Keratinocyte (primary cell): ENCODE measurements at regions not wholly inside any gene's neighbourhood (a gene's known extent, or its start where the extent isn't known, plus 50 kb on each side); places are given as distances from the start of the nearest gene placed in this dataset.

Source experiments
- DNase-seq: peaks from one replicate; pipeline ENCODE4 v3.0.0-alpha.2; 2011; ENCODE audit warnings: low read depth, missing footprints, low spot score
- FAIRE-seq: peaks from 2 replicates; lab custom pipeline; 2011; peaks lifted over from hg19 to GRCh38; lab: Jason Lieb, UNC
- H2AFZ ChIP-seq: 2 replicates; pipeline ENCODE4 v1.6.0; 2012; ENCODE audit warnings: low read length, control low read depth, inconsistent platforms; ENCODE audit not compliant: control insufficient read depth
- H3K27ac ChIP-seq: 2 replicates; pipeline ENCODE4 v1.5.1; 2011; ENCODE audit warnings: low read length; ENCODE audit not compliant: control insufficient read depth, insufficient read depth
- H3K27me3 ChIP-seq: 3 replicates; pipeline ENCODE4 v1.6.0; 2011; ENCODE audit warnings: low read length; ENCODE audit not compliant: control insufficient read depth, insufficient read depth; ENCODE audit errors: extremely low read depth
- H3K36me3 ChIP-seq, 2 experiments: 2 replicates in 1 of 2; 3 replicates in 1 of 2; pipeline ENCODE4 v1.5.1; 2011; ENCODE audit warnings: low read length in 2 of 2, mild to moderate bottlenecking in 1 of 2; ENCODE audit not compliant: control insufficient read depth in 2 of 2, insufficient read depth in 2 of 2; ENCODE audit errors: extremely low read depth in 1 of 2
- H3K4me1 ChIP-seq: 3 replicates; pipeline ENCODE4 v1.5.1; 2011; ENCODE audit warnings: low read length; ENCODE audit not compliant: control insufficient read depth, insufficient read depth; ENCODE audit errors: extremely low read depth
- H3K4me2 ChIP-seq: 3 replicates; pipeline ENCODE4 v1.6.0; 2011; ENCODE audit warnings: low read depth, low read length; ENCODE audit not compliant: control insufficient read depth, insufficient read depth; ENCODE audit errors: extremely low read depth
- H3K4me3 ChIP-seq, 3 experiments: fragments of 200-600 bp in 1 of 3; sonication (generic) in 1 of 3; 2 replicates in 2 of 3; 3 replicates in 1 of 3; pipeline ENCODE4 v1.5.1; 2011 to 2016; ENCODE audit warnings: low read length in 3 of 3, mild to moderate bottlenecking in 3 of 3, control low read depth in 2 of 3, inconsistent platforms in 1 of 3, low read depth in 1 of 3, mixed read lengths in 1 of 3, mixed run types in 1 of 3, moderate library complexity in 1 of 3; ENCODE audit not compliant: control insufficient read depth in 2 of 3, insufficient read depth in 2 of 3; ENCODE audit errors: extremely low read depth in 1 of 3
- H3K79me2 ChIP-seq: 2 replicates; pipeline ENCODE4 v1.6.0; 2012; ENCODE audit warnings: low read length; ENCODE audit not compliant: control insufficient read depth, insufficient read depth
- H3K9ac ChIP-seq: 3 replicates; pipeline ENCODE4 v1.6.0; 2011; ENCODE audit warnings: low read length; ENCODE audit not compliant: control insufficient read depth, insufficient read depth; ENCODE audit errors: extremely low read depth
- H3K9me1 ChIP-seq: 3 replicates; pipeline ENCODE4 v1.6.0; 2011; ENCODE audit warnings: low read length; ENCODE audit not compliant: control insufficient read depth, insufficient read depth; ENCODE audit errors: extremely low read depth
- H3K9me3 ChIP-seq: 2 replicates; pipeline ENCODE4 v1.5.1; 2012; ENCODE audit warnings: low read depth, low read length; ENCODE audit not compliant: control insufficient read depth
- H4K20me1 ChIP-seq: 3 replicates; pipeline ENCODE4 v1.6.0; 2011; ENCODE audit warnings: low read length; ENCODE audit not compliant: control insufficient read depth, insufficient read depth; ENCODE audit errors: extremely low read depth
- CTCF ChIP-seq, 3 experiments: IDR thresholded peaks in 1 of 3; conservative IDR thresholded peaks in 1 of 3; optimal IDR thresholded peaks in 1 of 3; 2 replicates in 2 of 3; 3 replicates in 1 of 3; pipeline versions ENCODE3 to v1.5.1; 2011; ENCODE audit warnings: low read length in 3 of 3, mild to moderate bottlenecking in 3 of 3, moderate library complexity in 2 of 3, control low read depth in 1 of 3, inconsistent platforms in 1 of 3; ENCODE audit not compliant: insufficient read depth in 2 of 3; ENCODE audit errors: extremely low read depth in 1 of 3
- EZH2 ChIP-seq: IDR thresholded peaks from one replicate; pipeline ENCODE4 v1.6.1; 2012; ENCODE audit warnings: inconsistent platforms, mild to moderate bottlenecking, low read length, moderate library complexity
- dilution Hi-C: fragments of 300-500 bp; cut with MboI; formaldehyde crosslinking; loops from one replicate; pipeline ENCODE4 v1.7.0; 2020; ENCODE audit warnings: low sequenced_read_pairs; ENCODE audit not compliant: extremely low pct_ligation_motif_present

GRCh38 chr6:139580592-139581484 lies 206.4 kb upstream of the CITED2 start:
- Histone ChIP-seq H2AFZ (no peak overlapping the region), H3K36me3 (no peaks in the 10 kb centered on the region), H3K4me3 (no peak overlapping the region), H3K9me3 (no peaks in the 10 kb centered on the region), H3K4me2 (no peak overlapping the region), H3K4me1 (peaks cover 27% of the 10 kb centered on the region), H3K9me1 (no peaks in the 10 kb centered on the region), H3K79me2 (no peaks in the 10 kb centered on the region), H3K27ac (no peak overlapping the region), H3K27me3 (no peaks in the 10 kb centered on the region), H3K9ac (no peak overlapping the region), H4K20me1 (no peaks in the 10 kb centered on the region)
- dilution Hi-C loops: no loop called here
- TF ChIP-seq EZH2 (no peak), CTCF (optimal IDR thresholded peaks at IDR 0.05 in 1 of 3, IDR thresholded peaks at IDR 0.05 in 1 of 3, conservative IDR thresholded peaks at IDR 0.05 in 1 of 3; ENCODE audit: extremely low read depth in 1 of 3, insufficient read depth in 2 of 3, low read length in 3 of 3) (no peak)
- DNase-seq: no peak
- no peak for FAIRE-seq

GRCh38 chr6:139577763-139578604 lies 203.5 kb upstream of the CITED2 start:
- no peaks in the 10 kb centered on the region for H3K36me3 ChIP-seq
- no peaks in the 10 kb centered on the region for H3K27me3 ChIP-seq
- no peaks in the 10 kb centered on the region for H4K20me1 ChIP-seq
- peak; percentile 83 for FAIRE-seq
- no peaks in the 10 kb centered on the region for H3K9me1 ChIP-seq
- H3K9me3 ChIP-seq: no peaks in the 10 kb centered on the region
- DNase-seq: no peak
- H3K4me1 ChIP-seq: peaks cover 20% of the 10 kb centered on the region
- dilution Hi-C loops: no loop called here
- H2AFZ ChIP-seq: peak overlapping the region; percentile 93
- peak overlapping the region; percentile 75 for H3K4me2 ChIP-seq
- no peaks in the 10 kb centered on the region for H3K79me2 ChIP-seq
- H3K27ac ChIP-seq: peak overlapping the region; percentile 90
- H3K9ac ChIP-seq: peak overlapping the region; percentile 20
- no peak for TF ChIP-seq CTCF (optimal IDR thresholded peaks at IDR 0.05 in 1 of 3, IDR thresholded peaks at IDR 0.05 in 1 of 3, conservative IDR thresholded peaks at IDR 0.05 in 1 of 3; ENCODE audit: extremely low read depth in 1 of 3, insufficient read depth in 2 of 3, low read length in 3 of 3)
- no peak for TF ChIP-seq EZH2
- no peak overlapping the region for H3K4me3 ChIP-seq
